WTC11 (cell line): ENCODE measurements at regions not wholly inside any gene's neighbourhood (a gene's known extent, or its start where the extent isn't known, plus 50 kb on each side); places are given as distances from the start of the nearest gene placed in this dataset.

ENCODE experiments used
- ATAC-seq: fragments of 200-7000 bp; cut with Tn5 transposase; 2 replicates; pipeline ENCODE4 v1.10.0; 2021; ENCODE audit warnings: mild to moderate bottlenecking, moderate library complexity
- CTCF ChIA-PET: fragments of 300-600 bp; sonication (Branson Sonifier 250); formaldehyde crosslinking; loops from one replicate; lab custom pipeline; 2021; ENCODE audit warnings: antibody characterized with exemption; lab: Charles Lee
- POLR2A ChIA-PET: fragments of 350-600 bp; sonication (Branson Sonifier 250); formaldehyde crosslinking; loops from one replicate; lab custom pipeline; 2021; ENCODE audit warnings: antibody characterized with exemption; lab: Charles Lee
- DNase-seq: peaks from one replicate; pipeline ENCODE4 v3.0.0; 2021; ENCODE audit warnings: low spot score
- H3K27ac Mint-ChIP-seq: 2 replicates; pipeline ENCODE4 v1.8.0; 2021; ENCODE audit warnings: mixed read lengths
- H3K27me3 Mint-ChIP-seq: 2 replicates; pipeline ENCODE4 v1.8.0; 2021; ENCODE audit warnings: low read depth, mild to moderate bottlenecking, moderate library complexity, mixed read lengths
- H3K36me3 Mint-ChIP-seq: 2 replicates; pipeline ENCODE4 v1.8.0; 2021; ENCODE audit warnings: mixed read lengths
- H3K4me1 Mint-ChIP-seq: 2 replicates; pipeline ENCODE4 v1.8.0; 2022; ENCODE audit warnings: mixed read lengths
- H3K4me3 Mint-ChIP-seq: 2 replicates; pipeline ENCODE4 v1.8.0; 2021; ENCODE audit warnings: mild to moderate bottlenecking, moderate library complexity, mixed read lengths
- H3K9me3 Mint-ChIP-seq: 2 replicates; pipeline ENCODE4 v1.8.0; 2021; ENCODE audit warnings: mixed read lengths
- AR ChIP-seq: fragments of 250-450 bp; sonication (Bioruptor Pico); IDR thresholded peaks from 2 replicates; pipeline ENCODE4 v1.9.0; 2021; ENCODE audit warnings: mild to moderate bottlenecking
- ATF3 ChIP-seq: sonication (generic); formaldehyde crosslinking; conservative IDR thresholded peaks from 2 replicates; pipeline ENCODE4 v1.8.1; 2022; ENCODE audit warnings: mild to moderate bottlenecking, missing genetic modification reagents
- CDX4 ChIP-seq: fragments of 250-450 bp; sonication (Bioruptor Pico); IDR thresholded peaks from 2 replicates; pipeline ENCODE4 v1.9.0; 2021; ENCODE audit warnings: moderate library complexity, mild to moderate bottlenecking, inconsistent platforms, borderline replicate concordance
- CREB1 ChIP-seq: sonication (generic); formaldehyde crosslinking; IDR thresholded peaks from 2 replicates; pipeline ENCODE4 v1.8.0; 2023; ENCODE audit warnings: mild to moderate bottlenecking, missing genetic modification reagents
- E2F4 ChIP-seq: sonication (generic); formaldehyde crosslinking; IDR thresholded peaks from 2 replicates; pipeline ENCODE4 v1.8.1; 2022; ENCODE audit warnings: low read depth, mild to moderate bottlenecking, moderate library complexity, missing genetic modification reagents, borderline replicate concordance
- ESRRA ChIP-seq: sonication (generic); formaldehyde crosslinking; IDR thresholded peaks from 2 replicates; pipeline ENCODE4 v1.8.1; 2022; ENCODE audit warnings: mild to moderate bottlenecking, missing genetic modification reagents, borderline replicate concordance
- IRF1 ChIP-seq: sonication (generic); formaldehyde crosslinking; IDR thresholded peaks from 2 replicates; pipeline ENCODE4 v1.8.0; 2023; ENCODE audit warnings: missing genetic modification reagents
- NR1H2 ChIP-seq: sonication (generic); formaldehyde crosslinking; IDR thresholded peaks from 2 replicates; pipeline ENCODE4 v1.9.0; 2021; ENCODE audit warnings: mild to moderate bottlenecking, moderate library complexity, missing genetic modification reagents
- NR2C2 ChIP-seq: sonication (generic); formaldehyde crosslinking; IDR thresholded peaks from 2 replicates; pipeline ENCODE4 v1.8.0; 2022; ENCODE audit warnings: mild to moderate bottlenecking, missing genetic modification reagents
- PRDM15 ChIP-seq: sonication (generic); formaldehyde crosslinking; IDR thresholded peaks from 2 replicates; pipeline ENCODE4 v1.8.0; 2022; ENCODE audit warnings: missing genetic modification reagents
- RORB ChIP-seq: fragments of 250-450 bp; sonication (Bioruptor Pico); IDR thresholded peaks from 2 replicates; pipeline ENCODE4 v1.9.0; 2021; ENCODE audit warnings: mild to moderate bottlenecking
- SP1 ChIP-seq: sonication (generic); formaldehyde crosslinking; conservative IDR thresholded peaks from 2 replicates; pipeline ENCODE4 v1.8.1; 2022; ENCODE audit warnings: missing genetic modification reagents
- ZNF138 ChIP-seq: sonication (generic); formaldehyde crosslinking; conservative IDR thresholded peaks from 2 replicates; pipeline ENCODE4 v1.8.1; 2022; ENCODE audit warnings: mild to moderate bottlenecking, moderate library complexity, missing genetic modification reagents
- ZNF263 ChIP-seq: sonication (generic); formaldehyde crosslinking; IDR thresholded peaks from 2 replicates; pipeline ENCODE4 v1.8.1; 2022; ENCODE audit warnings: low read depth, mild to moderate bottlenecking, moderate library complexity, missing genetic modification reagents

- CTCF ChIA-PET = no interaction called here
- Mint-ChIP-seq H3K27me3 (no peaks in the 10 kb centered on the region), H3K36me3 (no peaks in the 10 kb centered on the region), H3K4me1 (no peaks in the 10 kb centered on the region), H3K4me3 (no peak overlapping the region), H3K27ac (no peak overlapping the region), H3K9me3 (no peaks in the 10 kb centered on the region)
- ATAC-seq = no peak
- DNase-seq = no peak
- POLR2A ChIA-PET = no interaction called here
- no peak for TF ChIP-seq ZNF138 (CRISPR knock-in tag)
- TF ChIP-seq ZNF263 (CRISPR knock-in tag) = no peak
- no peak for TF ChIP-seq PRDM15 (CRISPR knock-in tag)
- TF ChIP-seq RORB = no peak
- no peak for TF ChIP-seq E2F4 (CRISPR knock-in tag)
Measured at GRCh38 chr2:224160917-224161316, 121.8 kb upstream of the SERPINE2 start.

GRCh38 chr2:224159345-224159928, 120.4 kb upstream of the SERPINE2 start:
- TF ChIP-seq ATF3 (CRISPR knock-in tag) (no peak), NR1H2 (CRISPR knock-in tag) (no peak), CREB1 (no peak), NR2C2 (CRISPR knock-in tag) (no peak), ESRRA (CRISPR knock-in tag) (no peak), CDX4 (CRISPR knock-in tag) (no peak), SP1 (CRISPR knock-in tag) (no peak), AR (CRISPR knock-in tag) (no peak), IRF1 (no peak)
- ATAC-seq = no peak
- no peaks in the 10 kb centered on the region for H3K4me1 Mint-ChIP-seq
- no peak overlapping the region for H3K4me3 Mint-ChIP-seq
- no peaks in the 10 kb centered on the region for H3K36me3 Mint-ChIP-seq
- no peaks in the 10 kb centered on the region for H3K27me3 Mint-ChIP-seq
- no peak for DNase-seq
- H3K27ac Mint-ChIP-seq = no peak overlapping the region
- ChIA-PET CTCF (interaction anchor here (1.1 kb wide), 1 partner anchor 200 kb away, joined by 3 read pairs; no protein-coding TSS in a partner anchor), POLR2A (no interaction called here)
- H3K9me3 Mint-ChIP-seq = no peaks in the 10 kb centered on the region
